Neural progenitor cell (in vitro differentiated cells): ENCODE measurements at regions not wholly inside any gene's neighbourhood (a gene's known extent, or its start where the extent isn't known, plus 50 kb on each side); places are given as distances from the start of the nearest gene placed in this dataset.

Source experiments
- DNase-seq: peaks from one replicate; pipeline ENCODE4 v3.0.0-alpha.2; 2016; ENCODE audit warnings: low spot score
- H2AFZ ChIP-seq: fragments of 200-600 bp; sonication (generic); replicated peaks from 2 replicates; pipeline ENCODE4 v1.6.1; 2016; ENCODE audit warnings: antibody characterized with exemption
- H3F3A ChIP-seq: fragments of 200-600 bp; sonication (generic); 2 replicates; pipeline ENCODE4 v1.6.1; 2016; ENCODE audit warnings: antibody characterized with exemption, low read depth
- H3K27ac ChIP-seq: fragments of 200-600 bp; sonication (generic); 2 replicates; pipeline ENCODE4 v1.5.1; 2016; ENCODE audit warnings: mild to moderate bottlenecking
- H3K27me3 ChIP-seq: fragments of 200-600 bp; sonication (generic); 2 replicates; pipeline ENCODE4 v1.6.1; 2016; ENCODE audit warnings: mild to moderate bottlenecking, moderate library complexity
- H3K36me3 ChIP-seq: fragments of 200-600 bp; sonication (generic); 2 replicates; pipeline ENCODE4 v1.5.1; 2016
- H3K4me1 ChIP-seq: fragments of 200-600 bp; sonication (generic); 2 replicates; pipeline ENCODE4 v1.6.1; 2016; ENCODE audit warnings: mixed run types
- H3K4me2 ChIP-seq: fragments of 200-600 bp; sonication (generic); 2 replicates; pipeline ENCODE4 v1.6.1; 2016
- H3K4me3 ChIP-seq: fragments of 200-600 bp; sonication (generic); 2 replicates; pipeline ENCODE4 v1.5.1; 2016
- H3K79me2 ChIP-seq: fragments of 200-600 bp; sonication (generic); 2 replicates; pipeline ENCODE4 v1.6.1; 2016; ENCODE audit warnings: low read depth
- H3K9ac ChIP-seq: fragments of 200-600 bp; sonication (generic); 2 replicates; pipeline ENCODE4 v1.6.1; 2016
- H3K9me3 ChIP-seq: fragments of 200-600 bp; sonication (generic); 2 replicates; pipeline ENCODE4 v1.5.1; 2016; ENCODE audit warnings: low read depth
- H4K20me1 ChIP-seq: fragments of 200-600 bp; sonication (generic); 2 replicates; pipeline ENCODE4 v1.6.1; 2016; ENCODE audit warnings: low read depth
- H3K27ac Mint-ChIP-seq: 3 replicates; pipeline ENCODE4 v1.8.0; 2021; ENCODE audit warnings: mixed read lengths
- H3K27me3 Mint-ChIP-seq: 2 replicates; pipeline ENCODE4 v1.8.0; 2022; ENCODE audit warnings: low read depth, mild to moderate bottlenecking, inconsistent platforms, moderate library complexity, mixed read lengths; ENCODE audit not compliant: insufficient read depth
- H3K36me3 Mint-ChIP-seq: 3 replicates; pipeline ENCODE4 v1.8.0; 2021; ENCODE audit warnings: mixed read lengths
- H3K4me1 Mint-ChIP-seq: 3 replicates; pipeline ENCODE4 v1.8.0; 2021; ENCODE audit warnings: mixed read lengths
- H3K4me3 Mint-ChIP-seq: 3 replicates; pipeline ENCODE4 v1.8.0; 2021; ENCODE audit warnings: mild to moderate bottlenecking, moderate library complexity, mixed read lengths
- H3K9me3 Mint-ChIP-seq: 3 replicates; pipeline ENCODE4 v1.8.0; 2020; ENCODE audit warnings: mixed read lengths
- CTCF ChIP-seq: fragments of 200-600 bp; sonication (generic); IDR thresholded peaks from 2 replicates; pipeline ENCODE4 v1.5.1; 2017; ENCODE audit warnings: antibody characterized with exemption, mild to moderate bottlenecking
- EZH2 ChIP-seq: fragments of 200-600 bp; sonication (generic); IDR thresholded peaks from 2 replicates; pipeline ENCODE4 v1.6.1; 2017; ENCODE audit warnings: antibody characterized with exemption, mild to moderate bottlenecking, moderate library complexity
- EZH2phosphoT487 ChIP-seq: fragments of 200-600 bp; sonication (generic); IDR thresholded peaks from 2 replicates; pipeline ENCODE4 v1.6.1; 2017; ENCODE audit warnings: antibody characterized with exemption

- Mint-ChIP-seq H3K9me3 (no peaks in the 10 kb centered on the region), H3K4me1 (peaks cover 12% of the 10 kb centered on the region), H3K36me3 (no peaks in the 10 kb centered on the region), H3K4me3 (no peak overlapping the region), H3K27me3 (peaks cover 4% of the 10 kb centered on the region), H3K27ac (no peak overlapping the region)
- Histone ChIP-seq H3K27me3 (no peaks in the 10 kb centered on the region), H3K4me3 (no peak overlapping the region), H3K79me2 (no peaks in the 10 kb centered on the region), H2AFZ (no peak overlapping the region), H3K4me2 (no peak overlapping the region), H3K4me1 (no peaks in the 10 kb centered on the region), H3K36me3 (no peaks in the 10 kb centered on the region), H3K27ac (no peak overlapping the region), H3K9me3 (no peaks in the 10 kb centered on the region), H3K9ac (no peak overlapping the region), H3F3A (no peaks in the 10 kb centered on the region), H4K20me1 (no peaks in the 10 kb centered on the region)
- DNase-seq, result no peak
- no peak for TF ChIP-seq EZH2phosphoT487
- no peak for TF ChIP-seq EZH2
- no peak for TF ChIP-seq CTCF
These were observed 128.1 kb upstream of the VLDLR start for GRCh38 chr9:2493529-2493928.

GRCh38 chr9:2494562-2494961 lies 127.0 kb upstream of the VLDLR start:
- H3K9me3 ChIP-seq, result no peaks in the 10 kb centered on the region
- H3F3A ChIP-seq, result no peaks in the 10 kb centered on the region
- H3K79me2 ChIP-seq, result no peaks in the 10 kb centered on the region
- Mint-ChIP-seq H3K9me3 (no peaks in the 10 kb centered on the region), H3K4me1 (peaks cover 8% of the 10 kb centered on the region), H3K27me3 (peaks cover 4% of the 10 kb centered on the region), H3K36me3 (no peaks in the 10 kb centered on the region), H3K27ac (no peak overlapping the region), H3K4me3 (no peak overlapping the region)
- TF ChIP-seq CTCF (no peak), EZH2phosphoT487 (no peak), EZH2 (no peak)
- no peak overlapping the region for H3K4me2 ChIP-seq
- no peak overlapping the region for H3K9ac ChIP-seq
- H3K27ac ChIP-seq, result no peak overlapping the region
- H3K36me3 ChIP-seq, result no peaks in the 10 kb centered on the region
- no peak for DNase-seq
- H2AFZ ChIP-seq, result no peak overlapping the region
- no peaks in the 10 kb centered on the region for H3K27me3 ChIP-seq
- H4K20me1 ChIP-seq, result no peaks in the 10 kb centered on the region
- no peak overlapping the region for H3K4me3 ChIP-seq
- H3K4me1 ChIP-seq, result no peaks in the 10 kb centered on the region

- no peaks in the 10 kb centered on the region for H3K9me3 ChIP-seq
- H3K27ac ChIP-seq, result no peak overlapping the region
- H3K36me3 Mint-ChIP-seq, result no peaks in the 10 kb centered on the region
- H3K27me3 Mint-ChIP-seq, result peaks cover 4% of the 10 kb centered on the region
- no peaks in the 10 kb centered on the region for H3K79me2 ChIP-seq
- H3K9ac ChIP-seq, result no peak overlapping the region
- no peaks in the 10 kb centered on the region for H3K36me3 ChIP-seq
- H3K4me3 Mint-ChIP-seq, result no peak overlapping the region
- no peak overlapping the region for H3K27ac Mint-ChIP-seq
- no peak overlapping the region for H3K4me2 ChIP-seq
- H2AFZ ChIP-seq, result no peak overlapping the region
- DNase-seq, result no peak
- no peaks in the 10 kb centered on the region for H4K20me1 ChIP-seq
- H3K4me1 ChIP-seq, result no peaks in the 10 kb centered on the region
- no peaks in the 10 kb centered on the region for H3K9me3 Mint-ChIP-seq
- no peak for TF ChIP-seq EZH2phosphoT487
- no peak for TF ChIP-seq CTCF
- no peak for TF ChIP-seq EZH2
- no peak overlapping the region for H3K4me3 ChIP-seq
- no peaks in the 10 kb centered on the region for H3F3A ChIP-seq
- peaks cover 3% of the 10 kb centered on the region for H3K4me1 Mint-ChIP-seq
- H3K27me3 ChIP-seq, result no peaks in the 10 kb centered on the region
These were observed 126.2 kb upstream of the VLDLR start for GRCh38 chr9:2495221-2496005.
